Immature natural killer cell (primary cell): ENCODE measurements at regions not wholly inside any gene's neighbourhood (a gene's known extent, or its start where the extent isn't known, plus 50 kb on each side); places are given as distances from the start of the nearest gene placed in this dataset.
A peak's percentile ranks its signal among the peaks of the same experiment; 100 is the strongest.
"Not testable (repeated sequence)": the region's sequence is repeated elsewhere in the genome, so short reads cannot be mapped to it uniquely, and the experiment has no call there.

ENCODE experiments used
- DNase-seq, 3 donors: peaks; one replicate each; pipeline ENCODE4 v3.0.0; 2022; ENCODE audit warnings: mixed read lengths in 1 of 3
- H3K27ac Mint-ChIP-seq, 6 donors: one replicate each; pipeline ENCODE4 v1.8.0; 2020; ENCODE audit warnings: mixed read lengths in 6 of 6, mild to moderate bottlenecking in 5 of 6, inconsistent platforms in 4 of 6, moderate library complexity in 3 of 6
- H3K27me3 Mint-ChIP-seq, 3 donors: one replicate each; pipeline ENCODE4 v1.8.0; 2020 to 2021; ENCODE audit warnings: low read depth in 3 of 3, mild to moderate bottlenecking in 3 of 3, mixed read lengths in 3 of 3, moderate library complexity in 3 of 3, inconsistent platforms in 1 of 3
- H3K36me3 Mint-ChIP-seq, 3 donors: one replicate each; pipeline ENCODE4 v1.8.0; 2020; ENCODE audit warnings: mixed read lengths in 3 of 3, inconsistent platforms in 2 of 3, mild to moderate bottlenecking in 2 of 3
- H3K4me1 Mint-ChIP-seq, 2 donors: one replicate each; pipeline ENCODE4 v1.8.0; 2020; ENCODE audit warnings: inconsistent platforms in 2 of 2, mild to moderate bottlenecking in 2 of 2, mixed read lengths in 2 of 2, moderate library complexity in 1 of 2
- H3K4me3 Mint-ChIP-seq, 5 donors: one replicate each; pipeline ENCODE4 v1.8.0; 2020; ENCODE audit warnings: mild to moderate bottlenecking in 5 of 5, mixed read lengths in 5 of 5, inconsistent platforms in 3 of 5, moderate library complexity in 3 of 5
- H3K9me3 Mint-ChIP-seq, 6 donors: one replicate each; pipeline ENCODE4 v1.8.0; 2020; ENCODE audit warnings: mild to moderate bottlenecking in 6 of 6, mixed read lengths in 6 of 6, inconsistent platforms in 4 of 6, moderate library complexity in 3 of 6

DNA sequence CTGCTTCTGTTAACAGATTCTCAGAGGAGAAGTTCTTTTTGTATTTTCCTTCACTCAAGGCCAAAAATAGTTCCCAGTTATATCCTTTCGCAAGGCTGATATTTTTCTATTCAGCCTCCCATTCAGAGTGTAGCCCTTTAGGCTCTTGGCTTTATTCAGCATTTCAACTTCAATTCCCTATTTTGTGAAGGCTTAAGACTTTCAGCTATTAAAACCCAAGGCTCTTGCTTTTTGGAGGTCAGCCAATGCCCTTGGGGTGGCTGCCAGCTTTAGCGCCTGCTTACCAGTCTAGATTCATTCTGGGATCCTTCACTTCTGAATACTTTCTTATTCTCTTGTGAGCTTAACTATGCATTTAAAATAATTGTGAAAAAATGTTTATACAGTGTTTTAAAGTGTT, 57.3 kb upstream of the ADGRA3 start:
- Mint-ChIP-seq H3K27ac (no peak overlapping the region), H3K27me3 (peaks cover 0 to 3% (median 2%) of the 10 kb centered on the region in 3 donors), H3K4me1 (peaks cover 0 to under 1% of the 10 kb centered on the region in 2 donors), H3K36me3 (peaks cover 0 to 8% (median 0%) of the 10 kb centered on the region in 3 donors), H3K9me3 (peaks cover 6 to 28% (median 15%) of the 10 kb centered on the region in 6 donors), H3K4me3 (no peak overlapping the region)
- no peak for DNase-seq

DNA sequence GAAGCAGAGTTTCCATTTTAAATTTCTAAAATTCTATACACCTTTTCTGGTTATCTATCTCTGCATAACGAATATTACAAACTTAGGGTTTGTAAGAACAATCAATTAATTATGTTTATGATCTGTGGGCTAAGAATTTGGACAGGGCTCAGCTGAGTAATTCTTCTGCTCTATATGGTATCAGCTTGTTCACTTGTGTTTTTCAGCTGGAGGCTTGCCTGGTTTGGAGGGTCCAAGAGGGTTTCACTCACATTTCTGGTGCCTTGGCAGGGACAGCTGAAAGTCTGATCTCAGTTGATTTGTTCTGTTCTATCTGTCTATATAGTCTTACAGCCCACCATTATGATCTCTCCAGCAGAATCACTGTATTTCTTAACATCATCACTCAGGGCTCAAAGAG, 57.8 kb upstream of the ADGRA3 start:
- Mint-ChIP-seq H3K4me3 (no peak overlapping the region), H3K27me3 (peaks cover 0 to 3% (median 2%) of the 10 kb centered on the region in 3 donors), H3K4me1 (peaks cover 3 to 5% of the 10 kb centered on the region in 2 donors), H3K9me3 (peaks cover 6 to 28% (median 15%) of the 10 kb centered on the region in 6 donors), H3K27ac (no peak overlapping the region), H3K36me3 (peaks cover 0 to 8% (median 0%) of the 10 kb centered on the region in 3 donors)
- DNase-seq: no peak

DNA sequence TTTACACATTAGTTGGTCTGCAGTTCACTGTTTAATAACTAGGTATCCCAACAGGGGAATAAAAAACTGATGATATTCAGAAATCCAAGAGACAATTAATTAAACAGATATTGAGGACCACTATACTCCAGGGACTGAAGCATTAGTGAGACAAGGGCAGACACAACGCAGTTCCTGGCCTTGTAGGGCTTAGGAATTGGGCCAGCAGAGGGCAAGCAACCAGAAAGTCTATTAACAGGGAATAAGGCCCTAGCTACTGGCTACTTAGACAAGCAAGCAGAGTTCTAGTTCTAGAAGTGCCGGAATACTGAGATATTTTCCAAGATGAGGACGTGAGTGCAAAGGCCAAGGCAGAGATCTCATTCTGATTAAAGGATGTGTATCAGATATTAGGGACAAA, 58.6 kb upstream of the ADGRA3 start:
- Mint-ChIP-seq H3K9me3 (peaks cover 6 to 23% (median 11%) of the 10 kb centered on the region in 6 donors), H3K27me3 (peaks cover 0 to 3% (median 2%) of the 10 kb centered on the region in 3 donors), H3K36me3 (peaks cover 0 to 8% (median 0%) of the 10 kb centered on the region in 3 donors), H3K4me1 (peaks cover 3 to 6% of the 10 kb centered on the region in 2 donors), H3K27ac (no peak overlapping the region), H3K4me3 (no peak overlapping the region)
- no peak for DNase-seq

DNA sequence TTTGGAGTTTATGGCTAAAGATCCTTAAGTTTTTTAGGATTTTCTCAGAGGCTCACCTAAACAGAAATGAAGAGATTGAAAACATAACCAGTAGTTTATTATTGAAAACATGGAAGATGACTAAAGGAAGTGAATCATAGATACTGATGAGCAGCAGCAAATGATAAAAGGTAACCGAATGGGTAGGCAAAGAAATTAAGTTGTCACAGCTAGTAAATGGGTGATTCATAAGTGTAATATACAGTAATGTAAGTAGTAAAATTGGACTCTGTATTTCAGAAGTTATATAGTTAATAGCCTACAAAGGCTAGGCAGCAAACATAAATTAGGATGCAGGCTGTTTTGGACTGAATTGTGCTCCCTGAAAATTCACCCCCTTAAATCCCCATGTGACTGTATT, 59.0 kb upstream of the ADGRA3 start:
- Mint-ChIP-seq H3K27me3 (peaks cover 0 to 3% (median 2%) of the 10 kb centered on the region in 3 donors), H3K4me1 (peaks cover 3 to 6% of the 10 kb centered on the region in 2 donors), H3K36me3 (peaks cover 0 to 8% (median 0%) of the 10 kb centered on the region in 3 donors), H3K9me3 (peaks cover 3 to 18% (median 8%) of the 10 kb centered on the region in 6 donors), H3K27ac (no peak overlapping the region), H3K4me3 (no peak overlapping the region)
- DNase-seq: no peak

- DNase-seq: no peak
- Mint-ChIP-seq H3K9me3 (peaks cover 0 to 4% (median 0%) of the 10 kb centered on the region in 6 donors), H3K36me3 (no peaks in the 10 kb centered on the region), H3K27ac (no peak overlapping the region), H3K4me3 (no peak overlapping the region), H3K4me1 (no peaks in the 10 kb centered on the region), H3K27me3 (peaks cover 2 to 8% (median 8%) of the 10 kb centered on the region in 3 donors)
These were observed 71.4 kb upstream of the ADGRA3 start for GRCh38 chr4:22587253-22587652.

- no peak for DNase-seq
- Mint-ChIP-seq H3K27me3 (peaks cover 2 to 7% (median 3%) of the 10 kb centered on the region in 3 donors), H3K4me3 (no peak overlapping the region), H3K4me1 (no peaks in the 10 kb centered on the region), H3K27ac (no peak overlapping the region), H3K9me3 (peaks cover 0 to 1% (median 0%) of the 10 kb centered on the region in 6 donors), H3K36me3 (no peaks in the 10 kb centered on the region)
These were observed 78.1 kb upstream of the ADGRA3 start for GRCh38 chr4:22593933-22594332.

DNA sequence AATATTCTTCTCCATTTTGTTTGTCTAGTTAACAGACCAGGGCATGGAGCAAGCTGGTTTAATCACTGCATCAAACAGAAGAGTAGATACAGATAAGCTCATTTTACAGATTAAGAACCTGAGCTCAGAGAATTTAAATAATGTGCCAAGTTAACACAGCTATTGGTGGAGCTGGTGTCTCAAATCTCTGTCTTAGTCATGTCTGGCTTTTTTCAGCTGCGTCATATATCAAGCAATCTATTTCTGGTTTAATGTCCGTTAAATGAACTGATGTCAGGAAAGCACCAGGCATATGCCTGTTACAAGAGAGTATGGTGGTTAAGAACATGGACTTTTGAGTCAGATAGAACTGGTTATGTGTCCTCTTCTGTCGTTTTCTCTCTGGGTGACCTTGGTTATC, 79.8 kb upstream of the ADGRA3 start:
- H3K36me3 Mint-ChIP-seq: no peaks in the 10 kb centered on the region
- DNase-seq: no peak
- H3K27me3 Mint-ChIP-seq: peaks cover 2 to 3% (median 3%) of the 10 kb centered on the region in 3 donors
- no peak overlapping the region for H3K27ac Mint-ChIP-seq
- H3K4me3 Mint-ChIP-seq: no peak overlapping the region
- no peaks in the 10 kb centered on the region for H3K4me1 Mint-ChIP-seq
- peaks cover 0 to 1% (median 0%) of the 10 kb centered on the region in 6 donors for H3K9me3 Mint-ChIP-seq

DNA sequence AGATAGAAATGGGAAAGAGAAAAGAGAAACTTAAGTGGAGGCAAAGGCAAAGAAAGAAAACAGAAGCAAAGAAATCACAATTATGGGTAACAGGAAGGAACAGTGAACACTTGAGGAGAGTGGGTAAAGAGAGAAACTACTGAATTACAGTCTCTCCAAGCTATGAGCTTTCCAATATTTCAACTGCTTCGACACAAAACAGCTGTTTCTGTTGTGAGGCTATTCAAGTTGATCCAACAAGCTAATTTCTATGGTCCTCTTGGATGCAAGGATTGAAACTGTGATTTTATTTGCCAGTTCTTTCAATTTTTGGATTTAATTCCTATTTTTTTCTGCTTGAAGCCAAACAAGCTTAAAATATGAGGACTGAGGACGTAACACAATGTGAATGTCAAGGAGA, 80.5 kb upstream of the ADGRA3 start:
- Mint-ChIP-seq H3K36me3 (no peaks in the 10 kb centered on the region), H3K9me3 (peaks cover 0 to 1% (median 0%) of the 10 kb centered on the region in 6 donors), H3K4me1 (no peaks in the 10 kb centered on the region), H3K27me3 (peaks cover 2 to 3% (median 2%) of the 10 kb centered on the region in 3 donors), H3K4me3 (no peak overlapping the region), H3K27ac (no peak overlapping the region)
- DNase-seq: no peak

- Mint-ChIP-seq H3K36me3 (no peaks in the 10 kb centered on the region), H3K4me3 (no peak overlapping the region), H3K9me3 (peaks cover 0 to 1% (median 0%) of the 10 kb centered on the region in 6 donors), H3K27me3 (peaks cover 0 to 3% (median 2%) of the 10 kb centered on the region in 3 donors), H3K4me1 (no peaks in the 10 kb centered on the region), H3K27ac (no peak overlapping the region)
- no peak for DNase-seq
These were observed 81.6 kb upstream of the ADGRA3 start for GRCh38 chr4:22597471-22597870.

DNA sequence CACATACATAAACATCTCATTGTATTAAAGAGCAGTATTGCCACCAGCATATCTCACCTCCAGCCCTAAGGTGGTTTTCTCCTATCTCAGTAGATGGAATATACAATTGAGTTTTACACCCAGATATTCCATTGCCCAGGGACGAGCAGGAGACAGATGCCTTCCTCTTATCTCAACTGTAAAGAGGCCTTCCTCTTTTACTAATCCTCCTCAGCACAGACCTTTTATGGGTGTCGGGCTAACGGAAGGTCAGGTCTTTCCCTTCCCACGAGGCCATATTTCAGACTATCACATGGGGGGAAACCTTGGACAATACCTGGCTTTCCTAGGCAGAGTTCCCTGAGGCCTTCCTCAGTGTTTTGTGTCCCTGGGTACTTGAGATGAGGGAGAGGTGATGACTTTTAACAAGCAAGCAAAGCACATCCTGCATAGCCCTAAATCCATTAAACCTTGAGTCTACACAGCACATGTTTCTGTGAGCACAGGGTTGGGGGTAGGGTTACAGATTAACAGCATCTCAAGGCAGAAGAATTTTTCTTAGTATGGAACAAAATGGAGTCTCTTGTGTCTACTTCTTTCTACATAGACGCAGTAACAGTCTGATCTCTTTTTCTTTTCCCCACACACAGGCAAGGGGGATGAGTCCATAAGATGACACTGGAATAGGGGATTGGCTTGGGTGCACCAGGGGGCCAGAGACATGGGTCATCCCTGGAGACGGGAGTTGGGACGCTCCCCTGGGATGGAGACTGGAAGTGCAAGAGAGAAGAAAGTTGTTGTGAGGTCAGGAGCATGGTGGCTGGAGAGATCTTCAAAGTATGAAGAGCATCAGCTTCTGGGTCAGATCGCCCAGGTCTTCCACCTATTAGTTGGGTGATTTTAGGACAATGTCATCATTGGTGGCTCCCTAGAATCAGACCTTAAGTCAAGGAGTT, 82.5 kb upstream of the ADGRA3 start:
- H3K36me3 Mint-ChIP-seq, H3K27me3 Mint-ChIP-seq, H3K9me3 Mint-ChIP-seq: not testable (repeated sequence)

GRCh38 chr4:22599228-22599928, 83.5 kb upstream of the ADGRA3 start:
- H3K27me3 Mint-ChIP-seq, H3K9me3 Mint-ChIP-seq, DNase-seq, H3K4me1 Mint-ChIP-seq, H3K36me3 Mint-ChIP-seq, H3K4me3 Mint-ChIP-seq, H3K27ac Mint-ChIP-seq: not testable (repeated sequence)

More for the DNA sequence above, 82.5 kb upstream of the ADGRA3 start:
- H3K4me3 Mint-ChIP-seq, H3K4me1 Mint-ChIP-seq, DNase-seq, H3K27ac Mint-ChIP-seq: not testable (repeated sequence)

DNA sequence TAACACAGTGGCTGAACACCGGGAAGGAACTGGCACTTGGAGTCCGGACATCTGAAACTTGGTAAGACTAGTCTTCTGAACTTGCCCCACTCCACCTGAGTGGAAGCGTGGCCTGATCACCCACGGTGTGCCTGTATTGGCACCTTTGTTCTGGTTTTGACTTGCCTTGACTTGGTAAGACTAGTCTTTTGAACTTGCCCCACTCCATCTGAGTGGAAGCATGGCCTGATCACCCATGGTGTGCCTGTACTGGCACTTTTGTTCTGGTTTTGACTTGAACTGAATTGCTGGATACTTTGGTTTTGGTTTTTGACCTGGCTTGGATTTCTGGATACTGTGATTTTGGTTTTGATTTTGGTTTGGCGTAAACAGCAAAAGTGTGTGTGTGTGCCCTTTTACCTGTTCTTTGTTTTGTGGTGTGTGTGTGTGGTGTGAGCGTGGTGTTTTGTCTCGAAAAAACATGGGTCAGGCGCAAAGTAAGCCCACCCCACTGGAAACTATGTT, 84.1 kb upstream of the ADGRA3 start:
- H3K36me3 Mint-ChIP-seq, H3K27me3 Mint-ChIP-seq, H3K27ac Mint-ChIP-seq, H3K9me3 Mint-ChIP-seq, H3K4me3 Mint-ChIP-seq, H3K4me1 Mint-ChIP-seq, DNase-seq: not testable (repeated sequence)

DNA sequence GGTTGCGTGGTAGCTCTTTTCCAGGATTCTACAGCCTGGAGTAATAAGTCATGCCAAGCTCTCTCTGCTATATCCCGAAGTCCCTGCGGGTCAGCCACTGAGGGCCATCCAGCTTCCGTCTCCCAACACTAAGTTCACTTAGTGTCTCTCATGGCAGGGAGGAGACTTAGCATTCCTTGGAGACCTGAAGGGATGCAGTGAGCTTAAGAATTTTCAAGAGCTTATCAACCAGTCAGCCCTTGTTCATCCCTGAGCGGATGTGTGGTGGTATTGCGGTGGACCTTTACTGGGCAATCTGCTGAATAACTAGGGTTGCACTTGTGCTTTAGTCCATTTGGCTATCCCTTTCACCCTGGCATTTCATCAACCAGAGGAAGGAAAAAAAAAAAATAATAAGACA, 85.8 kb upstream of the ADGRA3 start:
- not testable (repeated sequence) for H3K27me3 Mint-ChIP-seq, H3K9me3 Mint-ChIP-seq, H3K36me3 Mint-ChIP-seq, H3K4me1 Mint-ChIP-seq, H3K27ac Mint-ChIP-seq, H3K4me3 Mint-ChIP-seq, DNase-seq

- Mint-ChIP-seq H3K4me1 (peaks cover 27 to 45% of the 10 kb centered on the region in 2 donors), H3K4me3 (peak overlapping the region in 1 of 5 donors; percentile 34), H3K36me3 (no peaks in the 10 kb centered on the region), H3K9me3 (peaks cover 0 to 2% (median 0%) of the 10 kb centered on the region in 6 donors), H3K27me3 (peaks cover 0 to 4% (median 0%) of the 10 kb centered on the region in 3 donors), H3K27ac (peak overlapping the region in 1 of 6 donors; percentile 31)
- peak; percentile 45 to 53 (median 51) for DNase-seq
These were observed 85.4 kb upstream of the GBA3 start for GRCh38 chr4:22607382-22607781.
